Prostate gland (tissue), 2 donors: ENCODE measurements at regions not wholly inside any gene's neighbourhood (a gene's known extent, or its start where the extent isn't known, plus 50 kb on each side); places are given as distances from the start of the nearest gene placed in this dataset.

Experiments
- POLR2A ChIP-seq: fragments of 450-650 bp; IDR thresholded peaks from one replicate; pipeline ENCODE4 v1.6.1; 2016; ENCODE audit warnings: antibody characterized with exemption, mild to moderate bottlenecking
- POLR2AphosphoS5 ChIP-seq: sonication (generic); formaldehyde crosslinking; IDR thresholded peaks from one replicate; pipeline ENCODE4 v1.6.1; 2017; ENCODE audit warnings: antibody characterized with exemption
- TF ChIP-seq, protein P1 (sequence below), 4 experiments: fragments of 200-600 bp in 2 of 4; fragments of 450-650 bp in 2 of 4; sonication (generic) in 2 of 4; IDR thresholded peaks; 1 replicate in 3 of 4; 2 replicates in 1 of 4; pipeline ENCODE4 v1.5.1; 2016 to 2019; ENCODE audit warnings: antibody characterized with exemption in 4 of 4, mild to moderate bottlenecking in 2 of 4, moderate library complexity in 2 of 4

DNA sequence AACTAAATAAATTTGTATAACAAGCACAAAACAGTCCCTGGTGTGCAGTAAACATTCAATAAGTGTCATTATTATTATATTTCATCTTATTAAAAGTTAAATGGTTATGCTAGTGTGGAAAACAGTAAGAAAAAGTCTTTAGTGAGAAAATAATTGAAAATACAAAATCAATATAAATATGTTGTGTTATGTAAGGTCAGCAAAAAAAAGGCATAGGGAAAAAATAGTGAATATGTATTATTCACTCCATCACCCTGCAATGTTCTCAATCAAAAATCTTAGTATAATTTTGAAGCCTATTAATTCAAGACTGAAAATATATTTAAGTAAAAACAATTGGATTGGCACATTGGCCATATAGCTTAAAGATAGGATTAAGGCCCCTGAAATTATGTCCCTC lies 63.3 kb upstream of the KCNMB2 start:
- TF ChIP-seq, protein P1, sequence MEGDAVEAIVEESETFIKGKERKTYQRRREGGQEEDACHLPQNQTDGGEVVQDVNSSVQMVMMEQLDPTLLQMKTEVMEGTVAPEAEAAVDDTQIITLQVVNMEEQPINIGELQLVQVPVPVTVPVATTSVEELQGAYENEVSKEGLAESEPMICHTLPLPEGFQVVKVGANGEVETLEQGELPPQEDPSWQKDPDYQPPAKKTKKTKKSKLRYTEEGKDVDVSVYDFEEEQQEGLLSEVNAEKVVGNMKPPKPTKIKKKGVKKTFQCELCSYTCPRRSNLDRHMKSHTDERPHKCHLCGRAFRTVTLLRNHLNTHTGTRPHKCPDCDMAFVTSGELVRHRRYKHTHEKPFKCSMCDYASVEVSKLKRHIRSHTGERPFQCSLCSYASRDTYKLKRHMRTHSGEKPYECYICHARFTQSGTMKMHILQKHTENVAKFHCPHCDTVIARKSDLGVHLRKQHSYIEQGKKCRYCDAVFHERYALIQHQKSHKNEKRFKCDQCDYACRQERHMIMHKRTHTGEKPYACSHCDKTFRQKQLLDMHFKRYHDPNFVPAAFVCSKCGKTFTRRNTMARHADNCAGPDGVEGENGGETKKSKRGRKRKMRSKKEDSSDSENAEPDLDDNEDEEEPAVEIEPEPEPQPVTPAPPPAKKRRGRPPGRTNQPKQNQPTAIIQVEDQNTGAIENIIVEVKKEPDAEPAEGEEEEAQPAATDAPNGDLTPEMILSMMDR (IDR thresholded peaks at IDR 0.05): no peak
- TF ChIP-seq POLR2A (no peak), POLR2AphosphoS5 (no peak)
